Right cardiac atrium (tissue), 5 donors: ENCODE measurements at regions not wholly inside any gene's neighbourhood (a gene's known extent, or its start where the extent isn't known, plus 50 kb on each side); places are given as distances from the start of the nearest gene placed in this dataset.

Source experiments
- ATAC-seq, 2 donors: fragments of 200-7000 bp; cut with Tn5 transposase; one replicate each; pipeline versions ENCODE4 v1.8.0 to v1.9.1; 2020; ENCODE audit warnings: moderate library complexity in 2 of 2, mild to moderate bottlenecking in 1 of 2
- DNase-seq, 3 donors: peaks; one replicate each; pipeline ENCODE4 v3.0.0-alpha.2; 2020
- H3K27ac ChIP-seq: one replicate; pipeline ENCODE4 v1.5.1; 2013; ENCODE audit warnings: mild to moderate bottlenecking, low read length, control low read depth, moderate library complexity
- H3K27me3 ChIP-seq: one replicate; pipeline ENCODE4 v1.6.1; 2013; ENCODE audit not compliant: control insufficient read depth, insufficient read depth
- H3K4me1 ChIP-seq: one replicate; pipeline ENCODE4 v1.6.1; 2013; ENCODE audit warnings: low read length; ENCODE audit not compliant: control insufficient read depth, insufficient read depth
- H3K4me3 ChIP-seq: one replicate; pipeline ENCODE4 v1.5.1; 2013; ENCODE audit warnings: low read length, control low read depth
- H3K9me3 ChIP-seq: one replicate; pipeline ENCODE4 v1.6.1; 2013; ENCODE audit warnings: low read length; ENCODE audit not compliant: control insufficient read depth
- whole genome bisulfite sequencing: extraction: QIAGEN DNeasy Blood & Tissue Kit; methylation state at CpG from one replicate; pipeline ENCODE4 v1.1.7; 2013; 5-methylcytosine and 5-hydroxymethylcytosine counted together
- intact Hi-C, 4 donors: fragments of 100-400 bp; cut with DNase I; formaldehyde crosslinking; loops; one replicate each; pipeline versions ENCODE4 v1.11.0 to v1.14.0; 2022 to 2023
- donor health status: healthy with polysubstance abuse.
- donor health status: DM: no; HTN: yes; CAD: no.
- donor health status: DM: no; HTN: no; CAD: no.
- donor health status: DM: no; HTN: yes; CAD: no; lungs with severe emphysema.
- donor health status: DM: yes; HTN: yes; CAD: no.

- ATAC-seq (no peak), DNase-seq (no peak)
- Histone ChIP-seq H3K27ac (no peak overlapping the region), H3K4me1 (no peaks in the 10 kb centered on the region), H3K9me3 (no peaks in the 10 kb centered on the region), H3K27me3 (no peaks in the 10 kb centered on the region), H3K4me3 (no peak overlapping the region)
- WGBS = 75% methylated on average over 5 of the region's 5 CpGs
- intact Hi-C loops = no loop called here
These were observed 132.3 kb upstream of the NEO1 start for GRCh38 chr15:72919936-72920465.

- ATAC-seq = no peak
- Histone ChIP-seq H3K27me3 (no peaks in the 10 kb centered on the region), H3K4me1 (no peaks in the 10 kb centered on the region), H3K9me3 (no peaks in the 10 kb centered on the region), H3K27ac (no peak overlapping the region), H3K4me3 (no peak overlapping the region)
- intact Hi-C loops = no loop called here
- DNase-seq = no peak
- 89% methylated on average over 2 of the region's 2 CpGs for WGBS
These were observed 133.3 kb upstream of the ADPGK start for GRCh38 chr15:72916897-72917296.

GRCh38 chr15:72916378-72916777 is 132.8 kb upstream of the ADPGK start:
- intact Hi-C loops = no loop called here
- Histone ChIP-seq H3K27ac (no peak overlapping the region), H3K27me3 (no peaks in the 10 kb centered on the region), H3K4me3 (no peak overlapping the region), H3K9me3 (no peaks in the 10 kb centered on the region), H3K4me1 (no peaks in the 10 kb centered on the region)
- no peak for ATAC-seq
- DNase-seq = no peak
- 83% methylated on average over 2 of the region's 2 CpGs for WGBS

- Histone ChIP-seq H3K27me3 (no peaks in the 10 kb centered on the region), H3K27ac (no peak overlapping the region), H3K4me1 (no peaks in the 10 kb centered on the region), H3K9me3 (no peaks in the 10 kb centered on the region), H3K4me3 (no peak overlapping the region)
- 66% methylated on average over 7 of the region's 7 CpGs for WGBS
- intact Hi-C loops = no loop called here
- ATAC-seq (no peak), DNase-seq (no peak)
These were observed 132.3 kb upstream of the ADPGK start for GRCh38 chr15:72915843-72916242.

GRCh38 chr15:72912996-72913395 is 129.4 kb upstream of the ADPGK start:
- no peak for ATAC-seq
- Histone ChIP-seq H3K27me3 (no peaks in the 10 kb centered on the region), H3K4me3 (no peak overlapping the region), H3K4me1 (no peaks in the 10 kb centered on the region), H3K9me3 (no peaks in the 10 kb centered on the region), H3K27ac (no peak overlapping the region)
- whole genome bisulfite sequencing = 68% methylated on average over 2 of the region's 2 CpGs
- no peak for DNase-seq
- intact Hi-C loops = no loop called here

GRCh38 chr15:72912121-72912520 is 128.6 kb upstream of the ADPGK start:
- intact Hi-C loops = no loop called here
- WGBS = 51% methylated on average over 4 of the region's 4 CpGs
- ATAC-seq (no peak), DNase-seq (no peak)
- no peaks in the 10 kb centered on the region for H3K9me3 ChIP-seq
- H3K27ac ChIP-seq = no peak overlapping the region
- H3K4me3 ChIP-seq = no peak overlapping the region
- H3K27me3 ChIP-seq = no peaks in the 10 kb centered on the region
- H3K4me1 ChIP-seq = peaks cover 3% of the 10 kb centered on the region

GRCh38 chr15:72911626-72912025 is 128.1 kb upstream of the ADPGK start:
- intact Hi-C loops = no loop called here
- Histone ChIP-seq H3K4me1 (peaks cover 3% of the 10 kb centered on the region), H3K4me3 (no peak overlapping the region), H3K27me3 (no peaks in the 10 kb centered on the region), H3K9me3 (no peaks in the 10 kb centered on the region), H3K27ac (no peak overlapping the region)
- 81% methylated on average over 1 of the region's 1 CpG for WGBS
- ATAC-seq (no peak), DNase-seq (no peak)

GRCh38 chr15:72908713-72909112 is 125.2 kb upstream of the ADPGK start:
- Histone ChIP-seq H3K9me3 (no peaks in the 10 kb centered on the region), H3K4me3 (no peak overlapping the region), H3K27ac (no peak overlapping the region), H3K27me3 (no peaks in the 10 kb centered on the region), H3K4me1 (peaks cover 3% of the 10 kb centered on the region)
- ATAC-seq = no peak
- intact Hi-C loops = no loop called here
- DNase-seq = no peak
- WGBS = 71% methylated on average over 4 of the region's 4 CpGs

DNA sequence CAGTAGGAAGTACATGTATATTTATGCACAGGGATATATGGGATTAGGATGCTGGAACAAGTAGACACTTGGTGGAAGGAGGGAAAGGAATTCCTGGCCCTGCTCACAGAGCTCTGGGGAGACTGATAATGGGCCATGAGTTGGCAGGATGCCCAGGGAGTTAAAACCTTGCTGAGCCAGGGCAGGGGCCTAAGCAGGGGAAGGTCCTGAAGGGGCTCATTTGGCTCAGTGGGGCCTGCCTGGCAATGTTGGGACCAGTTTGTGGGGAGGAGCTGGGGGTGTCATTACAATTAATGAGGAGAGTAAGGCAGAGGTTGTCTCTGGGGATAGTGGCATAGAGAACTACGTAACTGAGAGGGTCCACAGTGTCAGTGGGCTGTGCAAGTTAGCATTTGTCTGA is 124.2 kb upstream of the ADPGK start:
- WGBS = 56% methylated on average over 1 of the region's 1 CpG
- DNase-seq (peak; percentile 28 to 65 (median 50)), ATAC-seq (peak in 1 of 2 donors; percentile 42)
- Histone ChIP-seq H3K27ac (no peak overlapping the region), H3K27me3 (no peaks in the 10 kb centered on the region), H3K4me1 (peaks cover 5% of the 10 kb centered on the region), H3K9me3 (no peaks in the 10 kb centered on the region), H3K4me3 (no peak overlapping the region)
- intact Hi-C loops = no loop called here

- no peak overlapping the region for H3K27ac ChIP-seq
- H3K9me3 ChIP-seq = no peaks in the 10 kb centered on the region
- 43% methylated on average over 5 of the region's 5 CpGs for WGBS
- intact Hi-C loops = no loop called here
- H3K27me3 ChIP-seq = no peaks in the 10 kb centered on the region
- no peak for ATAC-seq
- no peak overlapping the region for H3K4me3 ChIP-seq
- DNase-seq = no peak
- peaks cover 9% of the 10 kb centered on the region for H3K4me1 ChIP-seq
These were observed 119.3 kb upstream of the ADPGK start for GRCh38 chr15:72902919-72903260.

DNA sequence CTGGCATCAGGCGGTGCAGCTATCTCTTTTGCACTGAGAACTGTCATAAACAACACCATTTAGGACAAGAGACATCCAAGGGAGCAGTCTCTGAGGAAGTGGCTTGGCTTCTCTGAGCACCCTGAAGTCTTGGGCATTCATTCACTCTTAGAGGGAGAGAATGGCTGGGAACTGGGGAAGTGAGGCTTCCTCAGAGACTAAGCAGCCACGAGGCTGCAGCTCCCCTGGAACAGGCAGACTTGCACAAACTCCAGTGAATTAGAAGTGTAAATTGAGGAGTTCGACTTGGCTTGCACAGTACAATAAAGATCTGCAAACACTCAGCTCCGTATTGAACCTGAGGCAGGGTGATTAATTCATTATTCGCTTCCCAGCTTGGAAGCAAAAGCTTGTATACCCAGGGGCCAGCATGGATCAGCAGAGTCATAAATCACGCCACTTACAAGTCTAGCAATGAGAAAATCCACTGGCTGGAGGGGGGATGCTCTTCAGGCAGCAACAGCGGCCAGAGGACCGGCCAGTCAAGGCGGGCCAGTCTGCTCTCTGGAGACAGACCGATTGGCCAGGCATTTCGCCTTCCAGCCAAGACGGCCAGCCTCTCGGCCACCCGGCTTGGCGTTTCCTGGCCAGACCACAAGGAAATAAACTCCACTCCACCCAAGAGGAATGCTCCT is 118.8 kb upstream of the ADPGK start:
- ATAC-seq (peak; percentile 97 to 98), DNase-seq (peak; percentile 84 to 94 (median 92))
- WGBS = 27% methylated on average over 15 of the region's 15 CpGs
- Histone ChIP-seq H3K4me3 (no peak overlapping the region), H3K27me3 (no peaks in the 10 kb centered on the region), H3K9me3 (no peaks in the 10 kb centered on the region), H3K27ac (no peak overlapping the region), H3K4me1 (peaks cover 6% of the 10 kb centered on the region)
- intact Hi-C loops = no loop called here

DNA sequence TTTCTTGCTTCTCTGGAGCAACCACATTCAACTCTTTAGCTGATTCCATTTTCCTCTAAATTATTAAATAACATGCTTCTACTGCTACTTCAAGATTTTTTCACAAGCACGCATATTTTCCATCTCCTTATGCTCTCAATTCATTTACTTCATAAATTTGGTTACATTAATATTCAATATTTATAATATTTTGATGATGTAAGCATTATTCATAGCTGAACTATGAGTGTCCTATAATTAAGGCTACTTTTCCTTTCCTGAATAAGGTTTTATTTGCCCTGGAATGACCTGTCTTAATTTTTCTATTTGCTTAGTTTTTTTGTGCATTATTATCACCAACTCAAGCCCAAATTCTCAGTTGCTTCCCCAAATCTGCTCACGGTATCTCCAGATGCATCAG is 109.4 kb upstream of the ADPGK start:
- ATAC-seq (no peak), DNase-seq (no peak)
- Histone ChIP-seq H3K4me1 (no peaks in the 10 kb centered on the region), H3K4me3 (no peak overlapping the region), H3K9me3 (no peaks in the 10 kb centered on the region), H3K27me3 (no peaks in the 10 kb centered on the region), H3K27ac (no peak overlapping the region)
- intact Hi-C loops = loop anchor here in 1 of 4 donors (10.0 kb wide), 1 partner anchor 48 kb away; no protein-coding TSS in a partner anchor
- WGBS = 91% methylated on average over 2 of the region's 2 CpGs
